BLaER1 treated with 17β-estradiol and CSF1 and Interleukin-3, amounts not matched to agents 10 nM and 100 nM (cell line): ENCODE measurements at regions not wholly inside any gene's neighbourhood (a gene's known extent, or its start where the extent isn't known, plus 50 kb on each side); places are given as distances from the start of the nearest gene placed in this dataset.

ENCODE experiments used
- H3K27ac ChIP-seq, 11 experiments: shearing (Covaris generic); formaldehyde crosslinking; 2 replicates each; pipeline ENCODE4 v1.8.1; 2022
- H3K27me3 ChIP-seq, 11 experiments: shearing (Covaris generic); formaldehyde crosslinking; 2 replicates each; pipeline ENCODE4 v1.8.1; 2022
- H3K36me3 ChIP-seq, 11 experiments: shearing (Covaris generic); formaldehyde crosslinking; 2 replicates each; pipeline ENCODE4 v1.8.1; 2022
- H3K4me1 ChIP-seq, 10 experiments: shearing (Covaris generic); formaldehyde crosslinking; 2 replicates each; pipeline ENCODE4 v1.8.1; 2022
- H3K4me2 ChIP-seq, 11 experiments: shearing (Covaris generic); formaldehyde crosslinking; 2 replicates each; pipeline ENCODE4 v1.8.1; 2022
- H3K4me3 ChIP-seq, 10 experiments: shearing (Covaris generic); formaldehyde crosslinking; 2 replicates each; pipeline ENCODE4 v1.8.1; 2022
- H3K9ac ChIP-seq, 11 experiments: shearing (Covaris generic); formaldehyde crosslinking; 2 replicates each; pipeline ENCODE4 v1.8.1; 2022
- H3K9me3 ChIP-seq, 11 experiments: shearing (Covaris generic); formaldehyde crosslinking; replicated peaks in 1 of 11; 2 replicates each; pipeline ENCODE4 v1.8.1; 2022
- H4K20me1 ChIP-seq, 11 experiments: shearing (Covaris generic); formaldehyde crosslinking; 2 replicates each; pipeline ENCODE4 v1.8.1; 2022
- Cebpa-rat ChIP-seq, 11 experiments: shearing (Covaris generic); IDR thresholded peaks; 2 replicates each; pipeline ENCODE4 v1.8.1; 2022

- H3K4me3 ChIP-seq, result no peak overlapping the region
- H3K4me2 ChIP-seq, result no peak overlapping the region
- H3K27ac ChIP-seq, result no peak overlapping the region
These were observed 235.0 kb upstream of the SOX21 start for GRCh38 chr13:94947392-94947791.

GRCh38 chr13:94946039-94946438, 233.7 kb upstream of the SOX21 start:
- H3K9me3 ChIP-seq, result no peaks in the 10 kb centered on the region
- no peaks in the 10 kb centered on the region for H3K27me3 ChIP-seq
- H4K20me1 ChIP-seq, result no peaks in the 10 kb centered on the region
- no peak overlapping the region for H3K4me3 ChIP-seq
- no peak overlapping the region for H3K4me2 ChIP-seq
- H3K4me1 ChIP-seq, result no peaks in the 10 kb centered on the region
- H3K9ac ChIP-seq, result no peak overlapping the region
- no peak overlapping the region for H3K27ac ChIP-seq
- no peaks in the 10 kb centered on the region for H3K36me3 ChIP-seq
- TF ChIP-seq Cebpa-rat (IDR thresholded peaks at IDR 0.05), result no peak

More at GRCh38 chr13:94947392-94947791, 235.0 kb upstream of the SOX21 start:
- no peak for TF ChIP-seq Cebpa-rat (IDR thresholded peaks at IDR 0.05)
- no peaks in the 10 kb centered on the region for H3K4me1 ChIP-seq
- no peaks in the 10 kb centered on the region for H4K20me1 ChIP-seq
- no peaks in the 10 kb centered on the region for H3K9me3 ChIP-seq
- H3K36me3 ChIP-seq, result no peaks in the 10 kb centered on the region
- no peaks in the 10 kb centered on the region for H3K27me3 ChIP-seq
- H3K9ac ChIP-seq, result no peak overlapping the region

- H3K4me3 ChIP-seq, result no peak overlapping the region
- H3K9me3 ChIP-seq, result peaks cover 6 to 11% (median 11%) of the 10 kb centered on the region in 11 experiments; a peak in 20 of 22 replicates
- H3K9ac ChIP-seq, result no peak overlapping the region
- no peaks in the 10 kb centered on the region for H4K20me1 ChIP-seq
- H3K4me2 ChIP-seq, result no peak overlapping the region
- no peaks in the 10 kb centered on the region for H3K36me3 ChIP-seq
- H3K27me3 ChIP-seq, result no peaks in the 10 kb centered on the region
- H3K27ac ChIP-seq, result no peak overlapping the region
- no peaks in the 10 kb centered on the region for H3K4me1 ChIP-seq
- TF ChIP-seq Cebpa-rat (IDR thresholded peaks at IDR 0.05), result no peak
These were observed 225.8 kb upstream of the SOX21 start for GRCh38 chr13:94938124-94938523.

GRCh38 chr13:94936633-94937032, 224.3 kb upstream of the SOX21 start:
- TF ChIP-seq Cebpa-rat (IDR thresholded peaks at IDR 0.05), result no peak
- no peak overlapping the region for H3K27ac ChIP-seq
- H3K4me2 ChIP-seq, result no peak overlapping the region
- H3K4me1 ChIP-seq, result no peaks in the 10 kb centered on the region
- H4K20me1 ChIP-seq, result no peaks in the 10 kb centered on the region
- H3K9ac ChIP-seq, result no peak overlapping the region
- H3K27me3 ChIP-seq, result no peaks in the 10 kb centered on the region
- no peaks in the 10 kb centered on the region for H3K36me3 ChIP-seq
- no peak overlapping the region for H3K4me3 ChIP-seq
- H3K9me3 ChIP-seq, result peaks cover 6 to 17% (median 15%) of the 10 kb centered on the region in 11 experiments; a peak in 20 of 22 replicates

GRCh38 chr13:94933936-94934335, 221.6 kb upstream of the SOX21 start:
- H3K9me3 ChIP-seq, result peaks cover 6 to 17% (median 15%) of the 10 kb centered on the region in 11 experiments; a peak in 20 of 22 replicates
- TF ChIP-seq Cebpa-rat (IDR thresholded peaks at IDR 0.05), result no peak
- no peak overlapping the region for H3K27ac ChIP-seq
- H3K27me3 ChIP-seq, result no peaks in the 10 kb centered on the region
- no peak overlapping the region for H3K4me2 ChIP-seq
- no peak overlapping the region for H3K9ac ChIP-seq
- no peaks in the 10 kb centered on the region for H3K4me1 ChIP-seq
- H4K20me1 ChIP-seq, result no peaks in the 10 kb centered on the region
- no peaks in the 10 kb centered on the region for H3K36me3 ChIP-seq
- no peak overlapping the region for H3K4me3 ChIP-seq

- Histone ChIP-seq H3K4me2 (no peak overlapping the region), H3K4me1 (no peaks in the 10 kb centered on the region), H3K9ac (no peak overlapping the region), H3K27me3 (no peaks in the 10 kb centered on the region), H3K36me3 (no peaks in the 10 kb centered on the region), H3K9me3 (peaks cover 6 to 17% (median 15%) of the 10 kb centered on the region in 11 experiments; a peak in 20 of 22 replicates), H4K20me1 (no peaks in the 10 kb centered on the region), H3K4me3 (no peak overlapping the region), H3K27ac (no peak overlapping the region)
- TF ChIP-seq Cebpa-rat (IDR thresholded peaks at IDR 0.05), result no peak
These were observed 220.9 kb upstream of the SOX21 start for GRCh38 chr13:94933230-94933751.

GRCh38 chr13:94928127-94928775, 215.9 kb upstream of the SOX21 start:
- H3K4me1 ChIP-seq, result no peaks in the 10 kb centered on the region
- H3K4me2 ChIP-seq, result no peak overlapping the region
- H4K20me1 ChIP-seq, result no peaks in the 10 kb centered on the region
- no peak overlapping the region for H3K27ac ChIP-seq
- no peaks in the 10 kb centered on the region for H3K27me3 ChIP-seq
- H3K4me3 ChIP-seq, result no peak overlapping the region
- H3K9ac ChIP-seq, result no peak overlapping the region
- TF ChIP-seq Cebpa-rat (IDR thresholded peaks at IDR 0.05), result no peak
- no peaks in the 10 kb centered on the region for H3K36me3 ChIP-seq
- peaks cover 2 to 8% (median 6%) of the 10 kb centered on the region in 11 experiments; a peak in 20 of 22 replicates for H3K9me3 ChIP-seq

- H3K4me2 ChIP-seq, result no peak overlapping the region
- no peaks in the 10 kb centered on the region for H3K36me3 ChIP-seq
- no peak overlapping the region for H3K9ac ChIP-seq
- H4K20me1 ChIP-seq, result no peaks in the 10 kb centered on the region
- TF ChIP-seq Cebpa-rat (IDR thresholded peaks at IDR 0.05), result no peak
- H3K27me3 ChIP-seq, result no peaks in the 10 kb centered on the region
- H3K9me3 ChIP-seq, result no peaks in the 10 kb centered on the region
- H3K4me1 ChIP-seq, result no peaks in the 10 kb centered on the region
- no peak overlapping the region for H3K4me3 ChIP-seq
- no peak overlapping the region for H3K27ac ChIP-seq
These were observed 212.9 kb upstream of the SOX21 start for GRCh38 chr13:94925263-94925662.

GRCh38 chr13:94921181-94921580, 208.8 kb upstream of the SOX21 start:
- no peaks in the 10 kb centered on the region for H3K27me3 ChIP-seq
- no peak overlapping the region for H3K4me3 ChIP-seq
- no peaks in the 10 kb centered on the region for H3K36me3 ChIP-seq
- H3K9ac ChIP-seq, result no peak overlapping the region
- no peak for TF ChIP-seq Cebpa-rat (IDR thresholded peaks at IDR 0.05)
- H3K4me1 ChIP-seq, result no peaks in the 10 kb centered on the region
- H3K27ac ChIP-seq, result no peak overlapping the region
- no peak overlapping the region for H3K4me2 ChIP-seq
- no peaks in the 10 kb centered on the region for H4K20me1 ChIP-seq
- H3K9me3 ChIP-seq, result no peaks in the 10 kb centered on the region

GRCh38 chr13:94920578-94920977, 208.2 kb upstream of the SOX21 start:
- Histone ChIP-seq H3K4me2 (no peak overlapping the region), H3K4me3 (no peak overlapping the region), H3K9me3 (no peaks in the 10 kb centered on the region), H3K9ac (no peak overlapping the region), H3K4me1 (no peaks in the 10 kb centered on the region), H4K20me1 (no peaks in the 10 kb centered on the region), H3K27ac (no peak overlapping the region), H3K36me3 (no peaks in the 10 kb centered on the region), H3K27me3 (no peaks in the 10 kb centered on the region)
- no peak for TF ChIP-seq Cebpa-rat (IDR thresholded peaks at IDR 0.05)
